Osteocyte (in vitro differentiated cells): ENCODE measurements at regions not wholly inside any gene's neighbourhood (a gene's known extent, or its start where the extent isn't known, plus 50 kb on each side); places are given as distances from the start of the nearest gene placed in this dataset.
A peak's percentile ranks its signal among the peaks of the same experiment; 100 is the strongest.

Experiments used
- DNase-seq: peaks from one replicate; pipeline ENCODE4 v3.0.0; 2021; ENCODE audit warnings: mixed read lengths; ENCODE audit not compliant: unreplicated experiment; ENCODE audit errors: extremely low spot score
- H3K27ac Mint-ChIP-seq: one replicate; pipeline ENCODE4 v1.8.0; 2021; ENCODE audit warnings: mild to moderate bottlenecking, mixed read lengths; ENCODE audit not compliant: unreplicated experiment
- H3K27me3 Mint-ChIP-seq: one replicate; pipeline ENCODE4 v1.8.0; 2021; ENCODE audit warnings: mixed read lengths; ENCODE audit not compliant: unreplicated experiment
- H3K36me3 Mint-ChIP-seq: one replicate; pipeline ENCODE4 v1.8.0; 2021; ENCODE audit warnings: mixed read lengths; ENCODE audit not compliant: unreplicated experiment
- H3K4me1 Mint-ChIP-seq: one replicate; pipeline ENCODE4 v1.8.0; 2021; ENCODE audit warnings: mixed read lengths; ENCODE audit not compliant: unreplicated experiment
- H3K4me3 Mint-ChIP-seq: one replicate; pipeline ENCODE4 v1.8.0; 2021; ENCODE audit warnings: mild to moderate bottlenecking, moderate library complexity, mixed read lengths; ENCODE audit not compliant: unreplicated experiment
- H3K9me3 Mint-ChIP-seq: one replicate; pipeline ENCODE4 v1.8.0; 2021; ENCODE audit warnings: mixed read lengths; ENCODE audit not compliant: unreplicated experiment
- TF ChIP-seq, protein P1 (sequence below): fragments of 200-600 bp; sonication (generic); IDR thresholded peaks from 2 replicates; pipeline ENCODE4 v1.5.0; 2021; ENCODE audit warnings: antibody characterized with exemption, mild to moderate bottlenecking, moderate library complexity

DNA sequence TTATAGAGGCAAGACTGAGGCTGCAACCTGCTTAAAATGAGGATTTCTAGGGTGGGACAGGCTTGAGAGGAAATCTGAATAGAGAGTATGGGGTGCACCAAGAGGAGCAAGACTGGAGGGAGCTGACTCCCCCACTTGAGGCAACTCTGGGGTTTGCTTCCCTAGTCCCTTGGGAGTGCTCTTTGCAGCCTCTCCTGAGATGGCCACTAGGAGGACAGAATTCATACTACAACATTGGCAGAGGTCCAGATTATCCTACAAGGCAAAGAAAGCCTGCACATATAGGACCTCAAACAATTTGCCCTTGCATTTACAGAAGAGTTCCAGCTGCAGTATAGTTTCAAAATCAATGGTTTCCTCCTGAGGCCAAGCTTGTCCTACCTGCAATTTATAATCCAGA lies 830.9 kb downstream of the TECRL start:
- no peaks in the 10 kb centered on the region for H3K4me1 Mint-ChIP-seq
- H3K27me3 Mint-ChIP-seq = no peaks in the 10 kb centered on the region
- TF ChIP-seq, protein P1, sequence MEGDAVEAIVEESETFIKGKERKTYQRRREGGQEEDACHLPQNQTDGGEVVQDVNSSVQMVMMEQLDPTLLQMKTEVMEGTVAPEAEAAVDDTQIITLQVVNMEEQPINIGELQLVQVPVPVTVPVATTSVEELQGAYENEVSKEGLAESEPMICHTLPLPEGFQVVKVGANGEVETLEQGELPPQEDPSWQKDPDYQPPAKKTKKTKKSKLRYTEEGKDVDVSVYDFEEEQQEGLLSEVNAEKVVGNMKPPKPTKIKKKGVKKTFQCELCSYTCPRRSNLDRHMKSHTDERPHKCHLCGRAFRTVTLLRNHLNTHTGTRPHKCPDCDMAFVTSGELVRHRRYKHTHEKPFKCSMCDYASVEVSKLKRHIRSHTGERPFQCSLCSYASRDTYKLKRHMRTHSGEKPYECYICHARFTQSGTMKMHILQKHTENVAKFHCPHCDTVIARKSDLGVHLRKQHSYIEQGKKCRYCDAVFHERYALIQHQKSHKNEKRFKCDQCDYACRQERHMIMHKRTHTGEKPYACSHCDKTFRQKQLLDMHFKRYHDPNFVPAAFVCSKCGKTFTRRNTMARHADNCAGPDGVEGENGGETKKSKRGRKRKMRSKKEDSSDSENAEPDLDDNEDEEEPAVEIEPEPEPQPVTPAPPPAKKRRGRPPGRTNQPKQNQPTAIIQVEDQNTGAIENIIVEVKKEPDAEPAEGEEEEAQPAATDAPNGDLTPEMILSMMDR = no peak
- no peak overlapping the region for H3K4me3 Mint-ChIP-seq
- peaks cover 8% of the 10 kb centered on the region for H3K9me3 Mint-ChIP-seq
- DNase-seq = no peak
- no peak overlapping the region for H3K27ac Mint-ChIP-seq
- no peaks in the 10 kb centered on the region for H3K36me3 Mint-ChIP-seq

- Mint-ChIP-seq H3K27me3 (no peaks in the 10 kb centered on the region), H3K9me3 (peaks cover 9% of the 10 kb centered on the region), H3K36me3 (no peaks in the 10 kb centered on the region), H3K4me1 (no peaks in the 10 kb centered on the region), H3K4me3 (no peak overlapping the region), H3K27ac (no peak overlapping the region)
- TF ChIP-seq, protein P1 = no peak
- no peak for DNase-seq
Measured at GRCh38 chr4:63566658-63567057, 842.6 kb downstream of the TECRL start.

DNA sequence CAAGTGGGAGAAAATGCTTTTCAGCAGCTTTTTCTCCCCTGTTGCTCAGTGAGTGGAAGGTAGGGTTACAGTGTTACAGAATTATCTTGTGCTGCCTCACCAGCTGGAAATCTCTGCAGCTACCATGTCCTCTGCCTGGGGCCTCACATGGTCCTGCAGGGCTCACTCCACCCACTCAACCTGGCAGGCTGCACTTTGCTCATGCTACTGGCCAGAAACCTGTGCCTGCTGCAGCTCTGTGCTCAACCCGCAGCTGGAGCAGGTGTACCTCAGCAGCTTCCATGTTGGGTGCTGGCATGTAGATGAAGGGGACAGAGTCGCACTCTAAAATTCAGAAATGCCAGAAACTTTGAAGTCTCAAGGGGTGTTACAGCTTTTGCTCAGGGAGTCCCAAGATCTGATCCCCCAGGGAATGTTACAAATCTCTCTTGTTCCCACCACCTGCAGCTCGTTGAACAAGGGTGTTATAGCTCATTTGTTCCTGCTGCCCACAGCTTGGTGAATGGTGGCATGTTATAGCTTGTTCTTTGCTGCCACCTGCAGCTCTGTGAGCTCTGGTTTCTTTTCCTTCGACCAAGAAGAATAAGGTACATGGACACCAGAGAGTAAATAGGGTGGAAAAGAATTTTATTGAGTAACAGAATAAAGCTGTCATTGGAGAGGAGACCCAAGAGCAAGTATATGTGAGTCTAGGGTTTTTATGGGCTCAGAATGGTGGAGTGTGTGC lies 845.8 kb downstream of the TECRL start:
- DNase-seq = no peak
- Mint-ChIP-seq H3K4me3 (no peak overlapping the region), H3K27ac (no peak overlapping the region), H3K4me1 (no peaks in the 10 kb centered on the region), H3K27me3 (no peaks in the 10 kb centered on the region), H3K9me3 (peaks cover 5% of the 10 kb centered on the region), H3K36me3 (no peaks in the 10 kb centered on the region)
- TF ChIP-seq, protein P1 = peak; percentile 61

DNA sequence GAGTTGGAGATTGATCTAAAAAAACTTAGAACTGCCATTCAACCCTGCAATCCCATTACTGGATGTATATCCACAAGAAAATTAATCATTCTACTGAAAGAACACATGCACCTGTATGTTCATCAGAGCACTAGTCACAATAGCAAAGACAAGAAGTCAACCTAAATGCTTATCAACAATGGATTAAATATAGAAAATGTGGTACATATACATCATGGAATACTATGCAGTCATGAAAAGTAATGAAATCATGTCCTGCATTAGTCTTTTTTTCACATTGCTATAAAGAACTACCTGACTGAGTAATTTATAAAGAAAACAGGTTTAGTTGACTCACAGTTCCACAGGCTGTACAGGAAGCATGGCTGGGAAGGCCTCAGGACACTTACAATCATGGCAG lies 850.5 kb downstream of the TECRL start:
- Mint-ChIP-seq H3K27ac (no peak overlapping the region), H3K36me3 (no peaks in the 10 kb centered on the region), H3K9me3 (no peaks in the 10 kb centered on the region), H3K4me1 (no peaks in the 10 kb centered on the region), H3K4me3 (no peak overlapping the region), H3K27me3 (no peaks in the 10 kb centered on the region)
- DNase-seq = no peak
- TF ChIP-seq, protein P1 = no peak

DNA sequence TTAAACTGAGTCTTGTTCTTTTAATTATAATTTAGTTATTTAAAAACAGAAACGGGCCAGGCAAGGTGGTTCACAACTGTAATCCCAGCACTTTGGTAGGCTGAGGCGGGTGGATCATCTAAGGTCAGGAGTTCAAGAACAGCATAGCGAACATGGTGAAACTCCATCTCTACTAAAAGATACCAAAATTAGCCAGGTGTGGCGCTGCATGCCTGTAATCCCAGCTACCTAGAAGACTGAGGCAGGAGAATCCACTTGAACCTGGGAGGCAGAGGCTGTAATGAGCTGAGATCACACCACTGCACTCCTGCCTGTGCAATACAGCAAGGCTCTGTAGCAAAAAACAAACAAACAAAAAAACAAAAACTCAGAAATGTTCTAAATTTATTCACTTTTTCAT lies 852.9 kb downstream of the TECRL start:
- no peak overlapping the region for H3K27ac Mint-ChIP-seq
- H3K4me1 Mint-ChIP-seq = no peaks in the 10 kb centered on the region
- H3K9me3 Mint-ChIP-seq = no peaks in the 10 kb centered on the region
- H3K36me3 Mint-ChIP-seq = no peaks in the 10 kb centered on the region
- H3K4me3 Mint-ChIP-seq = no peak overlapping the region
- no peaks in the 10 kb centered on the region for H3K27me3 Mint-ChIP-seq
- TF ChIP-seq, protein P1 = no peak
- DNase-seq = no peak
